LNCaP clone FGC (cell line): ENCODE measurements at regions not wholly inside any gene's neighbourhood (a gene's known extent, or its start where the extent isn't known, plus 50 kb on each side); places are given as distances from the start of the nearest gene placed in this dataset.

Experiments used
- DNase-seq: peaks from one replicate; pipeline ENCODE4 v3.0.0-alpha.2; 2011; ENCODE audit warnings: low read depth
- H3K4me3 ChIP-seq: 2 replicates; pipeline ENCODE4 v1.5.1; 2011; ENCODE audit warnings: mild to moderate bottlenecking, low read depth, low read length, control low read depth
- CTCF ChIP-seq: IDR thresholded peaks from 2 replicates; pipeline ENCODE4 v1.5.1; 2012; ENCODE audit warnings: mild to moderate bottlenecking; ENCODE audit not compliant: control insufficient read depth, insufficient read depth; ENCODE audit errors: extremely low read depth

- H3K4me3 ChIP-seq: no peak overlapping the region
- no peak for DNase-seq
- no peak for TF ChIP-seq CTCF
Observed at GRCh38 chr10:128277267-128277840, 151.1 kb upstream of the MKI67 start.

- no peak for TF ChIP-seq CTCF
- no peak for DNase-seq
- H3K4me3 ChIP-seq: no peak overlapping the region
Observed at GRCh38 chr10:128278362-128278761, 152.1 kb upstream of the MKI67 start.

GRCh38 chr10:128280271-128280670 is 154.0 kb upstream of the MKI67 start:
- no peak for DNase-seq
- H3K4me3 ChIP-seq: no peak overlapping the region
- TF ChIP-seq CTCF: no peak

- TF ChIP-seq CTCF: no peak
- no peak overlapping the region for H3K4me3 ChIP-seq
Observed at GRCh38 chr10:128281343-128281742, 155.1 kb upstream of the MKI67 start.

GRCh38 chr10:128281861-128282260 is 155.6 kb upstream of the MKI67 start:
- TF ChIP-seq CTCF: no peak

More at GRCh38 chr10:128281343-128281742, 155.1 kb upstream of the MKI67 start:
- DNase-seq: no peak

GRCh38 chr10:128286141-128286761 is 160.0 kb upstream of the MKI67 start:
- TF ChIP-seq CTCF: no peak
- no peak overlapping the region for H3K4me3 ChIP-seq
- no peak for DNase-seq

More at GRCh38 chr10:128281861-128282260, 155.6 kb upstream of the MKI67 start:
- no peak overlapping the region for H3K4me3 ChIP-seq
- DNase-seq: no peak
